NB4 (cell line): ENCODE measurements at regions not wholly inside any gene's neighbourhood (a gene's known extent, or its start where the extent isn't known, plus 50 kb on each side); places are given as distances from the start of the nearest gene placed in this dataset.

ENCODE experiments used
- CTCF ChIP-seq: IDR thresholded peaks from one replicate; pipeline ENCODE4 v1.5.1; 2012; ENCODE audit warnings: low read depth, low read length
- MAX ChIP-seq: IDR thresholded peaks from 2 replicates; pipeline ENCODE4 v1.6.1; 2011; ENCODE audit warnings: low read depth, low read length
- MYC ChIP-seq: IDR thresholded peaks from 2 replicates; pipeline ENCODE4 v1.6.1; 2011; ENCODE audit warnings: low read depth, low read length
- POLR2A ChIP-seq: IDR thresholded peaks from 2 replicates; pipeline ENCODE4 v1.6.1; 2011; ENCODE audit warnings: mild to moderate bottlenecking; ENCODE audit not compliant: insufficient read length; ENCODE audit errors: extremely low read depth

DNA sequence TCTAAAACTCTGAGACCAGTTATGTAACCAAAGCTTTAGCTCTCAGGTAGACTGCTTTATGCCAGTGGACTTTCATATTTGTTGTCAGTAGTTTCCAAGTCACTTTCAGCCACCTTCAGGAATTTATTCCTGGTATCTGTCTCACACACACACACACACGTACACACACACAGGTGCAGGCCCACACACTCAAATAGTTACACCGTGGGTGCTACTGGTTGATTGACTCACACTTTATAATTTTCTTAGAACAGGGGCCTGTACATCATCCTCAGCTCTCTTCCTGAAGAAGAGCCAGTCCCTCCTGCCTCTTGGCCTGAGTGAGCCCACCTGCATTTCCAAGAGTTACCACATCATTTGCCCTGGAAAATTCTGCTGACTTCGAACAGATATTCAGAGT lies 555.2 kb downstream of the SOX6 start:
- TF ChIP-seq CTCF = no peak
- TF ChIP-seq POLR2A = no peak
- TF ChIP-seq MAX = no peak
- TF ChIP-seq MYC = no peak
